Activated T-cell treated with anti-CD3 and anti-CD28 coated beads, Interleukin-2, amount 50 U/mL, for 24 hours (primary cell): ENCODE measurements at regions not wholly inside any gene's neighbourhood (a gene's known extent, or its start where the extent isn't known, plus 50 kb on each side); places are given as distances from the start of the nearest gene placed in this dataset.
A peak's percentile ranks its signal among the peaks of the same experiment; 100 is the strongest.

Experiments
- DNase-seq: peaks from one replicate; pipeline ENCODE4 v3.0.0-alpha.2; 2020
- H3K27ac Mint-ChIP-seq: 2 replicates; pipeline ENCODE4 v1.8.0; 2020; ENCODE audit warnings: mild to moderate bottlenecking, mixed read lengths
- H3K27me3 Mint-ChIP-seq: 2 replicates; pipeline ENCODE4 v1.8.0; 2020; ENCODE audit warnings: mixed read lengths
- H3K36me3 Mint-ChIP-seq: 2 replicates; pipeline ENCODE4 v1.8.0; 2020; ENCODE audit warnings: low read depth, mixed read lengths
- H3K4me1 Mint-ChIP-seq: 2 replicates; pipeline ENCODE4 v1.8.0; 2020; ENCODE audit warnings: low read depth, mixed read lengths
- H3K4me3 Mint-ChIP-seq: 2 replicates; pipeline ENCODE4 v1.8.0; 2020; ENCODE audit warnings: mild to moderate bottlenecking, moderate library complexity, mixed read lengths
- H3K9me3 Mint-ChIP-seq: 2 replicates; pipeline ENCODE4 v1.8.0; 2020; ENCODE audit warnings: mixed read lengths

DNA sequence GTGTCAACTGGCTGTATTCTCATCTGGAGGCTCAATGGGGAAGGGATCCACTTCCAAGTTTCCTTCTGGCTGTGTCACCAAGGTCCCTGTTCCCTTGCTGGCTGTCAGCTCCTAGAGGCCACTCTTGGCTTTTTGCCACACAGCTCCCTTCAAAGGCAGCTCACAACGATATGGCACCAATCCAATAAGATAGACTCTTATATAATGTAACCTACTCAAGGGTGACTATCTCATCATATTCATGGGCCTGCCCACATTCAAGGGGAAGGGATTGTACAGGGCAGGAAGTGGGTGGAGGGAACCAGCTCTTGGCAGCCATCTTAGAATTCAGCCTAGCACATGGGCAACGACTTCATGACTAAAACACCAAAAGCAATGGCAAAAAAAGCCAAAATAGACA, 98.7 kb upstream of the PLXNC1 start:
- Mint-ChIP-seq H3K27ac (no peak overlapping the region), H3K27me3 (no peaks in the 10 kb centered on the region), H3K4me1 (peaks cover 4% of the 10 kb centered on the region), H3K36me3 (no peaks in the 10 kb centered on the region), H3K4me3 (no peak overlapping the region), H3K9me3 (peaks cover 8% of the 10 kb centered on the region)
- DNase-seq: no peak

DNA sequence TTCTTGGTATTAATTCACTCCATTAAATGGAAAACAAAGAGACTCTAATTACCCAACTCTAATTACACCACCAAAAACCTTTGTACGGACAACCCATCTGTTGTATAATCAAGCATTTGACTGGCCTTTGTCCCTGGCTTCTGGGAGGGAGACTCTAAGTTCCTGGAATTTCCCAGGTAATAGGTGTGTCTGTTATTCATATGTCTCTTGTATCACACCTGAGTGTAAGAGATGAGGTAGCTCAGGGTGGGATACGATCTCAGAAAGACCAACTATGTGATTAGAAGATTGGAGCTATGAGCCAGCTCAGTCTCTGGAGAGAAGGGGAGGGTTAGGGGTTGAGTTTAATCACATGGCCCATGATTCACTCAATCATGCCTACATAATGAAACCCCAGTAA, 94.7 kb upstream of the PLXNC1 start:
- Mint-ChIP-seq H3K4me3 (no peak overlapping the region), H3K27ac (no peak overlapping the region), H3K9me3 (peaks cover 8% of the 10 kb centered on the region), H3K36me3 (no peaks in the 10 kb centered on the region), H3K27me3 (no peaks in the 10 kb centered on the region), H3K4me1 (no peaks in the 10 kb centered on the region)
- no peak for DNase-seq

DNA sequence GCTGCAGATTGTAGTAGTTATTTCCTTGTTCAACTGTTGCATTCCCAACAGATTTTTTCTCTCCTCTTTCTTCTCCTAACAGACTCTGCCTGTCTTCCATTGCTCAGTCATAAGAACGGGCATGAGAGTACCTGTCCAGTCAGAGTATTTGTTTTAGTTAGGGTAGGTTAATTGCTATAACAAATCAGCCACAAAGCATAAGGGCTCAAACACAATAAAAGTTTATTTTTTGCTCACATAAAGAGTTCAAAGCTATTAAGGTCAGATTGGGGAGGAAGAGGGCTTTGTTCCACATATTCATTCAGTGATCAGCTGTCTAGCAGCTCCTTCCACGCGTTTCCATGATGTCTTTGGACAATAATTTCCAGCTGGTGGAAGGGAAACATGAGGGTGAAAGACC, 92.8 kb upstream of the PLXNC1 start:
- H3K27me3 Mint-ChIP-seq: no peaks in the 10 kb centered on the region
- peaks cover 3% of the 10 kb centered on the region for H3K9me3 Mint-ChIP-seq
- no peak for DNase-seq
- no peaks in the 10 kb centered on the region for H3K36me3 Mint-ChIP-seq
- no peak overlapping the region for H3K4me3 Mint-ChIP-seq
- no peak overlapping the region for H3K27ac Mint-ChIP-seq
- H3K4me1 Mint-ChIP-seq: no peaks in the 10 kb centered on the region

DNA sequence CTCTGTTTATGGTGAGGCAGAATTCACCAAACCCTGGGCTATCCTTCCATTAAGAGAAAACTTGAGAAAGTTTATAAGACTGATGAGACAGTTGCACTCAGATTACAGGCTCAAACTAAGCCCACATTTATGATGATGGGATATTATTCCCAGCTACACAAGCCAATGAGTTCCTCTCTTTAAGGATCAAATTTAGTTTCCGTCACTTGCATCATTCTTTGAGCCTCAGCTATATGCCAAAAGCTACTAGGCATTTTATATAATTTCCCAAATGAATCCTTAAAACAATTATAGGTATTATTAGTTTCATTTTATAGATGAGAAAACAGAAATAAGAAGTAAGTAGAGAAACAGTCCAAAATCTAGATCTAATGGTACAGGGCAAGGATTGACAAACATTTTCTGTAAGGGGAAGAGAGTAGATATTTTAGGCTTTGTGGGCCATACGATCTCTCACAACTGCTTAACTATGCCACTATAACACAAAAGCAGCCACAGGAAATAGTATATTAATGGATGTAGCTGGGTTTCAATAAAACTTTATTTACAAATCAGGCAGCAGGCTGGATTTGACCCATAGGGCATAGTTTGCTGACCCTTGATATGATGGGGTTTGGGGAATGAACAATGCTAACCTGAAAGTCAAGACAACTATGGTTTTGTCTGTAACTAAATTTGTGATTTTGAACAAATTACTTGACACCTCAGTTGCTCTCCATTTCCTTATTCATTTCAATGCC, 91.8 kb upstream of the PLXNC1 start:
- H3K36me3 Mint-ChIP-seq: no peaks in the 10 kb centered on the region
- H3K4me3 Mint-ChIP-seq: no peak overlapping the region
- no peaks in the 10 kb centered on the region for H3K4me1 Mint-ChIP-seq
- H3K9me3 Mint-ChIP-seq: no peaks in the 10 kb centered on the region
- no peak overlapping the region for H3K27ac Mint-ChIP-seq
- no peak for DNase-seq
- no peaks in the 10 kb centered on the region for H3K27me3 Mint-ChIP-seq

DNA sequence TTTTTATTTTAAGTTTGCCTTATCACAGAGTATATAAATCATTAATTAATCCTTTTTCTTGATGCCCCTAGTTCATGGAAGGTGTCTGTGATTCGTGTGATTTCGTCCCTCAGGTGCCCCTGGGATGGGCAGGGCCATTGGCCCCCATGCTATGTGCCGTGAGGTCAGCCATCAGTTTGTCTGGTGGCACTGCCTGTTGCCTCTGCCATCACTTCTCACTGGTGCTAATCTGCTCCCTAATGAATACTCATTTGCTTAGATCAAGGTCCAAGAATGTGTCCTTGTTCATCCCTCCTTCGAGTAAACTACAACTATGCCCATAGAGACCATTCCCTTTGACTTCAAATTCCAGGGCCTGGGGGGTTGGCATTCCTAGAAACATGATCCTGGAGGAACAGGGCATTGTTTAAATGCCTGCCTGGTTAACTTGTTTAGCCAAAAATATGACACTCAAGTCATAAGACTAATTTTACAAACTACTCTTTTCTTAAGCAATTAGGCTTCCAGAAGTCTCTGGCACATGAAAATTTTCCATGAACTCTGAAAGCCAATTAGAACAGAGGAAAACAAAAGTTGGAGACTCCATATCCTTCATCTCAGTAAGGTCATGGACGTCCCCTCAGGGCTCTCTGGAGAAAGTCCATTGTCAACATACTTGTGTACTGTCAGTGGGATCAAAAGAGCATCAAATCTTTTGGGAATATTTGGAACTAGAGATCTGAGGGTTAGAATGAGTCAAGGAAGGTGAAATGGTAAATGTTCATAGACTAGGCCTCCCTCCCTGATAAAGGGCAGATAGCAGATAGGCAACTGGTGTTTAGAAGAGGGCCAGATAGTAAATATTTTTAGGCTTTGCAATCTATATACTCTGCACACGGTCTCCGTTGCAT, 90.9 kb upstream of the PLXNC1 start:
- Mint-ChIP-seq H3K4me3 (no peak overlapping the region), H3K4me1 (no peaks in the 10 kb centered on the region), H3K36me3 (no peaks in the 10 kb centered on the region), H3K9me3 (no peaks in the 10 kb centered on the region), H3K27me3 (no peaks in the 10 kb centered on the region), H3K27ac (no peak overlapping the region)
- no peak for DNase-seq

DNA sequence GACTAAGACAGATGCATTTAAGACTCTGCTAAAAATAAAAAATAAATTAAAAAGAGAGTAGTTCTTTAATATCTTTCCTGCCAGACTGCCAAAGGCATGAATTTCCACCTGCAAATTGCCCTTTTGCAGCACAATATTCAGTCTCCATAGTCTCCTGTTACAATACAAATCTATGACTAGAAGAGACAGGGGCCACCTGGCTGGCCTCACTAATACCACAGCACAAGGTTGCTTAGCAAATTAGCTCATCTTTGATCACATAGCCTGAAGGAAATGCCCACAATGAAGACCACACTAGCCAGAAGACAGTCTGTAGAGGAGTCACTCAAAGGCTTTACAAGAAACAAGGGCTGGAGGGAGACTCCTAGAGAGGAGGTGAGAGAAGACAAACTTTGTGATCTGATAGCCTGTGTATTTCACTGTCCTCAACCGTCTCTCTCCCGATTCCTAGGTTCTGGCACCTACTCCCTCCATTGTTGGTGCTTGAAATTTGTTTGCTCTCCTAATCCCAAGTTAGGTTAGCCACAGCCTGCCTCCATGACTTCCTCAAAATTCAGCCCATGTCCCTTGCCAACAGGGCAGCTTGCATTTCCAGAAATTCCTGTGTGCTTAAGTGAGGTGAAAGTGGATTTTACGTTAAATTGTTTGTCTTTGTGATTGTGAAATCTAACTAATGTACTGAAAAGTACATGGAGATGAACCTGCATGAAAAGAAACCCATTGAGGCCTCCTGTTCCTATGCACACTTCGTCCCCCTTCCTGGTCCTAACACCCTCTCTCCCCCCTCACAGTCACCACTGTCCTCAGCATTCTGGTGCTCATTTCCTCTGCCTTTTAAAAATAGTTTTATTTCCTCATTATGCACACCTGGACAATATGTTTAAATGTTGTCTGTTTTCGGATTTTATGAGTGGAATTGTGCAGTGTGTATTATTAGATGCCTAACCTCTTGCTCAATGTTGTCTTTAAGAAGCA, 88.7 kb upstream of the PLXNC1 start:
- no peak for DNase-seq
- Mint-ChIP-seq H3K27me3 (no peaks in the 10 kb centered on the region), H3K4me3 (no peak overlapping the region), H3K36me3 (no peaks in the 10 kb centered on the region), H3K27ac (no peak overlapping the region), H3K4me1 (no peaks in the 10 kb centered on the region), H3K9me3 (no peaks in the 10 kb centered on the region)

DNA sequence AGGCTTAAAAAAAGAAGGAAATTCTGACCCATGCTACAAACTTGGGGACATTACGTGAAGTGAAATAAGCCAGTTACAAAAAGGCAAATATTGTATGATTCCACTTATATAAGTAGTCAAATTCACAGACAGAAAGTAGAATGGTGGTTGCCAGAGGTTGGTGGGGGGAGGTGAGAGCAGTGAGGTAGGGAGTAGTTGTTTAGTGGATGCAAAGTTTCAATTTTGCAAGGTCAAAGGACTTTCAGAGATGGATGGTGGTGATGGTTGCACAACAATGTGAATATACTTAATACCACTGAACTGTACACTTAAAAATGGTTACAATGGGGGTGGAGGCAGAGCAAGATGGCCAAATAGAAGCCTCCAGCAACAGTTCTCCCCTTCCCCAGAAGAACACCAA, 86.2 kb upstream of the PLXNC1 start:
- H3K36me3 Mint-ChIP-seq: no peaks in the 10 kb centered on the region
- H3K4me1 Mint-ChIP-seq: no peaks in the 10 kb centered on the region
- no peak overlapping the region for H3K27ac Mint-ChIP-seq
- H3K27me3 Mint-ChIP-seq: no peaks in the 10 kb centered on the region
- H3K9me3 Mint-ChIP-seq: no peaks in the 10 kb centered on the region
- H3K4me3 Mint-ChIP-seq: no peak overlapping the region
- no peak for DNase-seq

DNA sequence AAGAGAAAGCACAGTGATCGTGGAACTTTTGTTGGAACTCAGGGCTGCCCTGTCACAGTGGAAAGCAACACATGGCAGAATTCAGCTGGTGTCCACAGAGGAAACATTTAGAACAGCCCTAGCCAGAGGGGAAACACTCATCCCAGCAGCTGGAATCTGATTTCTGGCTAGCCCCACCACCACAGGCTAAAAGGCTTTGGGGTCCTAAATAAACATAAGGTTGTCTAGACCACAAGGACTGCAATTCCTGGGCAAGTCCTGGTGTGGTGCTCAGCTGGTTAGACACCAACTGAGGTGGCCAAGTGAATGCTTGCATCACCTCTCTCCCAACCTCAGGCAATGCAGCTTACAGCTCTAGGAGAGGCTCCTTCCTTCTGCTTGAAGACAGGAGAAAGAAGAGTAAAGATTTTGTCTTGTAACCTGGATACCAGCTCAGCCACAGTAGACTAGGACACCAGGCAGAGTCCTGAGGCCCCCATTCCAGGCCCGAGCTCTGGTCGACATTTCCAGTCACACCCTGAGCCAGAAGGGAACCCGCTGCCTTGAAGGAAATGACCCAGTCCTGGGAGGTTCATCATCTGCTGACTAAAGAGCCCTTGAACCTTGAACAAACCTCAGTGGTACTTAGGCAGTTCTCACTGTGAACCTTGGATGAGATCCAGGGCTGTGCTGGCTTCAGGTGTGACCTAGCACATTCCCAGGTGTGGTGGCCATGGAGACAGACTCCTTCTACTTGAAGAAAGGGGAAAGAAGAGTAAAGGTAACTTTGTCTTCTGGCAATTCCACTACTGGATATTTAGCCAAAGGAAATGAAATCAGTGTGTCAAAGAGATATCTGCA, 85.4 kb upstream of the PLXNC1 start:
- Mint-ChIP-seq H3K4me1 (no peaks in the 10 kb centered on the region), H3K9me3 (no peaks in the 10 kb centered on the region), H3K36me3 (no peaks in the 10 kb centered on the region), H3K27me3 (no peaks in the 10 kb centered on the region), H3K4me3 (no peak overlapping the region), H3K27ac (no peak overlapping the region)
- no peak for DNase-seq

DNA sequence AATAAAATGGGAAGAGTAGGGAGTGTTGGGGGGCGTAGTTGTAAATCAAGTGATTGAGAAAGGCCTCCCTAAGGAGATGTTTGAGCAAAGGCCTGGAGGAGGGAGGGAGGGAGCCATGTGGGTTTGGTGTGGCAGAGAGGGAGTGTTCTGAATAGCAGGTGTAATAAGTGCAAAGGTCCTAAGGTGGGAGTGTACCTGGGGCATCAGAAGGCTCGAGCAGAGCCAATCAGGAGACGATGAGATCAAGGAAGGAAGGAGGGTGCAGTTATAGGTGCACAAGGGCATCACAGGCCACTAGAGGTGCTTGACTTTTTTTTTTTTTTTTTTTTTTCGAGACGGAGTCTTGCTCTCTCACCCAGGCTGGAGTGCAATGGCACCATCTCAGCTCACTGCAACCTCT, 77.9 kb upstream of the PLXNC1 start:
- peaks cover 14% of the 10 kb centered on the region for H3K4me1 Mint-ChIP-seq
- H3K27ac Mint-ChIP-seq: no peak overlapping the region
- H3K9me3 Mint-ChIP-seq: peaks cover 6% of the 10 kb centered on the region
- H3K36me3 Mint-ChIP-seq: no peaks in the 10 kb centered on the region
- no peak overlapping the region for H3K4me3 Mint-ChIP-seq
- no peaks in the 10 kb centered on the region for H3K27me3 Mint-ChIP-seq
- no peak for DNase-seq

DNA sequence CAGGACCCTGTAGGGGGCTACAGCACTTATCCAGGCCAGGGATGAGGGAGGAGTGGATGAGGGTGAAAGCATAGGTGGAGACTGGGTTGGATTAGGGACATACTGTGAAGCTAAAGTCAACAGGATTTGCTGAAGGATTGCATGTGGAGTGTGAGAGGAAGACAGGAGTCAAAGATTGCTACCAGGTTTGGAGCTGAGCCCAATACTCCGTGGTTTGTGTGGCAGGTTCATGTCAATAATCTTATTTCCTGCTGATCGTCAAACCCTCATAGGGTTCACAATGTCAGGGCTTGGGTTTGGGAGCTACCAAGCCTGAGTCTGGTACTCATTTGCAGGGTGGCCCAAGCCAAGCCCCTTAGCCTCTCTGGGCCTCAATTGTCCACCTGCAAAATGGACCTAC, 77.1 kb upstream of the PLXNC1 start:
- H3K4me1 Mint-ChIP-seq: peaks cover 14% of the 10 kb centered on the region
- H3K27ac Mint-ChIP-seq: peak overlapping the region; percentile 6
- H3K27me3 Mint-ChIP-seq: no peaks in the 10 kb centered on the region
- H3K36me3 Mint-ChIP-seq: no peaks in the 10 kb centered on the region
- no peak for DNase-seq
- H3K9me3 Mint-ChIP-seq: peaks cover 6% of the 10 kb centered on the region
- H3K4me3 Mint-ChIP-seq: no peak overlapping the region

DNA sequence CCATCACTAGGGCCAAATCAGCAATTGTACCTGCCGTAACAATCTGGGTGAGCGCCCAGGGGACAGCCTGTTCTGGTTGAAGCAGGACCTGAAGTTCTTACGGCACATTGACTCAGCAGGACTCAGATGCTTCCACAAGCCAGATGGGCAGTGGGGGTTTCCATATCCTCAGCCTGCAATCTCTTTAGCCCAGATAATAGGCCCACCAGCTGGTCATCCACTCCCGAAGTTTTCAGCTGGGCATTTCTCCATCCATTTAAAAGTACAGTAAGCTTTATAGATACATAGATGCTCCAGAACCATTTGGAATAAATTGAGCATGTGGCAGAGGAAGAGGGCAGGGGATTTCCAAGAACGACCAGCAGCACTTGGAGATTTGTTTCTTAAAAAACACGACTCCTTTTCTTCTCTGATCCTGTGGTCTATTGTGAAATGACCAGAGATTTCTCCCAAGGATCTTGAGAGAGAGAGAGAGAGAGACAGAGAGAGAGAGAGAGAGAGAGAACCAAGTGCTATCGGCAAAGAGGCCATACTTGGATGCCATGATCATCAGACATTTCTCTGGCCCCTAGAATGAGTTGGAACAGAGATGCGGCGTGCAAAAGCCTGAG, 74.8 kb upstream of the PLXNC1 start:
- H3K4me3 Mint-ChIP-seq: no peak overlapping the region
- H3K27me3 Mint-ChIP-seq: no peaks in the 10 kb centered on the region
- H3K4me1 Mint-ChIP-seq: peaks cover 21% of the 10 kb centered on the region
- H3K27ac Mint-ChIP-seq: no peak overlapping the region
- peaks cover 3% of the 10 kb centered on the region for H3K9me3 Mint-ChIP-seq
- no peak for DNase-seq
- H3K36me3 Mint-ChIP-seq: no peaks in the 10 kb centered on the region

DNA sequence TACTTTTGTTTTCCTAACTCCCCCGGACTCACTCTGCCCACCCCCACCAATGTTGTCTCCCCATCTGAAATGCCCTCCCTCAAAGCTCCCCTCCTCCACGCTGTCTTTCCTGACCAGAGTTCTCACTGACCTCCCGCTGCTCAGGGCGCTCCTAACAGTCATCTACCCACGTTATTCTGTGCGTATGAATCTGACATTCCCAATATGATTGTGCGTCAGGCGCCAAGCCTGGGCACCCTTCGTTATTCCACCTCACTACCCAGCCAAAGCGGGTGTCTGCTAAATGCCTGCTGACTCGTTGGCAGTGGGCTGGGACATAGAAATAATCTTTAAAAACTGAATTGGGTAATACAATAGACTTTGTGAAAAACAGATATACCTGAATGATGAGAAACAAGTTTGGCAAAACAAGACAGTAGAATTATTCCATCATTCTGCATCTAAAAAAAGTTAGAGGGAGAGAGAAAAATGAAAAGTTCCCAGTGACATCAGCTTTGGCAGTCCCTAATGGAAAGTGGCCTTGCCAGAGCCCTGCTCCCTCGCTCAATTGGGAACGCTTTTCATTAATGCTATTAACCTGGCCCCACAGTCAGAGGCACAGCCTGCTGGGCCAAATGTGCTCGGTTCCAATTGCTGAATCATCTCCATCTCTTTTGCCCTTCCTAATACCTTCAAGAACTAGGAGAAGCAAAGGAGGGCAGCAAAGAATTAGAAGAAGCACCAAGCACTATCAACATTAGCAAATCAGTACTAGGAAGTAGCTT, 74.0 kb upstream of the PLXNC1 start:
- H3K9me3 Mint-ChIP-seq: no peaks in the 10 kb centered on the region
- no peak for DNase-seq
- H3K27me3 Mint-ChIP-seq: no peaks in the 10 kb centered on the region
- peaks cover 21% of the 10 kb centered on the region for H3K4me1 Mint-ChIP-seq
- H3K27ac Mint-ChIP-seq: no peak overlapping the region
- no peak overlapping the region for H3K4me3 Mint-ChIP-seq
- no peaks in the 10 kb centered on the region for H3K36me3 Mint-ChIP-seq
